Upper lobe of left lung (tissue), 4 donors: ENCODE measurements at regions not wholly inside any gene's neighbourhood (a gene's known extent, or its start where the extent isn't known, plus 50 kb on each side); places are given as distances from the start of the nearest gene placed in this dataset.

Experiments used
- CTCF ChIP-seq, 6 experiments: fragments of 450-650 bp in 4 of 6; fragments of 200-600 bp in 2 of 6; sonication (generic) in 2 of 6; IDR thresholded peaks; one replicate each; pipeline ENCODE4 v1.5.1; 2016 to 2019; ENCODE audit warnings: antibody characterized with exemption in 6 of 6
- EP300 ChIP-seq, 4 donors: sonication (generic); formaldehyde crosslinking; IDR thresholded peaks; one replicate each; pipeline ENCODE4 v1.5.1; 2017; ENCODE audit warnings: antibody characterized with exemption in 4 of 4, control low read depth in 2 of 4
- POLR2A ChIP-seq, 4 donors: fragments of 450-650 bp; IDR thresholded peaks; one replicate each; pipeline ENCODE4 v1.5.1; 2016 to 2017; ENCODE audit warnings: antibody characterized with exemption in 4 of 4, mild to moderate bottlenecking in 2 of 4
- POLR2AphosphoS5 ChIP-seq, 2 donors: sonication (generic); formaldehyde crosslinking; IDR thresholded peaks; one replicate each; pipeline ENCODE4 v1.5.1; 2017; ENCODE audit warnings: antibody characterized with exemption in 2 of 2

- TF ChIP-seq CTCF (IDR thresholded peaks at IDR 0.05) (no peak), POLR2A (IDR thresholded peaks at IDR 0.05) (no peak), POLR2AphosphoS5 (IDR thresholded peaks at IDR 0.05) (no peak), EP300 (IDR thresholded peaks at IDR 0.05) (no peak)
Observed at GRCh38 chr13:73385848-73386247, 327.0 kb downstream of the KLF5 start.
